Neural progenitor cell (in vitro differentiated cells): ENCODE measurements at regions not wholly inside any gene's neighbourhood (a gene's known extent, or its start where the extent isn't known, plus 50 kb on each side); places are given as distances from the start of the nearest gene placed in this dataset.

Experiments
- CTCF ChIP-seq: fragments of 200-600 bp; sonication (generic); IDR thresholded peaks from 2 replicates; pipeline ENCODE4 v1.5.1; 2017; ENCODE audit warnings: antibody characterized with exemption, mild to moderate bottlenecking
- EZH2 ChIP-seq: fragments of 200-600 bp; sonication (generic); IDR thresholded peaks from 2 replicates; pipeline ENCODE4 v1.6.1; 2017; ENCODE audit warnings: antibody characterized with exemption, mild to moderate bottlenecking, moderate library complexity
- EZH2phosphoT487 ChIP-seq: fragments of 200-600 bp; sonication (generic); IDR thresholded peaks from 2 replicates; pipeline ENCODE4 v1.6.1; 2017; ENCODE audit warnings: antibody characterized with exemption

- TF ChIP-seq EZH2phosphoT487 (no peak), CTCF (no peak), EZH2 (no peak)
These were observed 408.0 kb upstream of the KLHL1 start for GRCh38 chr13:70516226-70516625.
